GM19455 (cell line): ENCODE measurements at regions not wholly inside any gene's neighbourhood (a gene's known extent, or its start where the extent isn't known, plus 50 kb on each side); places are given as distances from the start of the nearest gene placed in this dataset.

ENCODE experiments used
- ATAC-seq: cut with Tn5 transposase; IDR thresholded peaks from one replicate; pipeline ENCODE4 v1.9.1; 2021; ENCODE audit not compliant: unreplicated experiment

GRCh38 chr15:70556779-70557178, 206.6 kb downstream of the UACA start:
- ATAC-seq, result no peak

- ATAC-seq, result no peak
Measured at GRCh38 chr15:70556151-70556741, 207.1 kb downstream of the UACA start.

GRCh38 chr15:70555713-70556112, 207.6 kb downstream of the UACA start:
- no peak for ATAC-seq

GRCh38 chr15:70547846-70548487, 215.4 kb downstream of the UACA start:
- ATAC-seq, result no peak

GRCh38 chr15:70545526-70545925, 217.8 kb downstream of the UACA start:
- no peak for ATAC-seq

GRCh38 chr15:70541511-70541910, 221.8 kb downstream of the UACA start:
- no peak for ATAC-seq

- ATAC-seq, result no peak
Measured at GRCh38 chr15:70539912-70540530, 223.3 kb downstream of the UACA start.

- no peak for ATAC-seq
Measured at GRCh38 chr15:70539409-70539808, 223.9 kb downstream of the UACA start.

GRCh38 chr15:70538278-70538677, 225.1 kb downstream of the UACA start:
- no peak for ATAC-seq

GRCh38 chr15:70535955-70536338, 227.4 kb downstream of the UACA start:
- ATAC-seq, result no peak

GRCh38 chr15:70535071-70535954, 228.0 kb downstream of the UACA start:
- ATAC-seq, result no peak

- no peak for ATAC-seq
Measured at GRCh38 chr15:70533931-70534742, 229.2 kb downstream of the UACA start.

- ATAC-seq, result no peak
Measured at GRCh38 chr15:70532531-70533186, 230.7 kb downstream of the UACA start.

GRCh38 chr15:70531576-70531975, 231.8 kb downstream of the UACA start:
- ATAC-seq, result no peak

GRCh38 chr15:70530906-70531305, 232.5 kb downstream of the UACA start:
- ATAC-seq, result no peak

- ATAC-seq, result no peak
Measured at GRCh38 chr15:70530503-70530902, 232.9 kb downstream of the UACA start.

- ATAC-seq, result no peak
Measured at GRCh38 chr15:70530017-70530499, 233.3 kb downstream of the UACA start.

GRCh38 chr15:70528816-70529215, 234.5 kb downstream of the UACA start:
- no peak for ATAC-seq

GRCh38 chr15:70528270-70528706, 235.1 kb downstream of the UACA start:
- ATAC-seq, result peak; percentile 64

GRCh38 chr15:70526974-70527325, 236.4 kb downstream of the UACA start:
- no peak for ATAC-seq
